ENCODE measurements at regions not wholly inside any gene's neighbourhood (a gene's known extent, or its start where the extent isn't known, plus 50 kb on each side); places are given as distances from the start of the nearest gene placed in this dataset.

DNA sequence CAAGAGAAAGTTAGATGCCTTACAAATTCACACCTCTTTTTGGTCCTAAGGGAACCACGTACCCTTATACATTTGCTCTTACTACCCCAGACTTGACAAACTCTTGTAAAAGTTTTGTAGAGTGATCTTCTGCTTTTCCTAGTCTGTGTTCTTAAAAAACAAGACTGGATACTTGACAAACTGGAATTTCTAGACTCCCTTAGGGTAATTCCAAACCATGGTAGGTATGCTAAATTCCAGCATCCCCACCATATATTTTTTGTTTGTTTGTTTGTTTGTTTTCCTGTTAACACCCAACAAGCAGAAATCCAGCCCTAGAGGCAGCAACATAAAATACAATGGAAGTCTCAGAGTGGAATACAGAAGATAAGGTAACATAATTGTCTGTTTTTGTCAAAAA lies 280.7 kb upstream of the NR2F2 start:
- ATAC-seq (no peak), DNase-seq (no peak)
- intact Hi-C loops (cut with DNase I) = no loop called here
- peaks cover 22% of the 10 kb centered on the region for H3K4me1 ChIP-seq
- H3K9me3 ChIP-seq = no peaks in the 10 kb centered on the region
- no peaks in the 10 kb centered on the region for H3K36me3 ChIP-seq (replicated peaks in 1 of 2; ENCODE audit: insufficient read depth in 1 of 2, low read depth in 2 of 2)
- H3K27ac ChIP-seq = no peak overlapping the region
- WGBS, 2 donors = 71 to 86% methylated on average over 1 of the region's 1 CpG
- no peaks in the 10 kb centered on the region for H3K27me3 ChIP-seq
- no peak overlapping the region for H3K4me3 ChIP-seq
- TF ChIP-seq, protein P1, sequence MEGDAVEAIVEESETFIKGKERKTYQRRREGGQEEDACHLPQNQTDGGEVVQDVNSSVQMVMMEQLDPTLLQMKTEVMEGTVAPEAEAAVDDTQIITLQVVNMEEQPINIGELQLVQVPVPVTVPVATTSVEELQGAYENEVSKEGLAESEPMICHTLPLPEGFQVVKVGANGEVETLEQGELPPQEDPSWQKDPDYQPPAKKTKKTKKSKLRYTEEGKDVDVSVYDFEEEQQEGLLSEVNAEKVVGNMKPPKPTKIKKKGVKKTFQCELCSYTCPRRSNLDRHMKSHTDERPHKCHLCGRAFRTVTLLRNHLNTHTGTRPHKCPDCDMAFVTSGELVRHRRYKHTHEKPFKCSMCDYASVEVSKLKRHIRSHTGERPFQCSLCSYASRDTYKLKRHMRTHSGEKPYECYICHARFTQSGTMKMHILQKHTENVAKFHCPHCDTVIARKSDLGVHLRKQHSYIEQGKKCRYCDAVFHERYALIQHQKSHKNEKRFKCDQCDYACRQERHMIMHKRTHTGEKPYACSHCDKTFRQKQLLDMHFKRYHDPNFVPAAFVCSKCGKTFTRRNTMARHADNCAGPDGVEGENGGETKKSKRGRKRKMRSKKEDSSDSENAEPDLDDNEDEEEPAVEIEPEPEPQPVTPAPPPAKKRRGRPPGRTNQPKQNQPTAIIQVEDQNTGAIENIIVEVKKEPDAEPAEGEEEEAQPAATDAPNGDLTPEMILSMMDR (IDR thresholded peaks at IDR 0.05) = no peak
- no peak for TF ChIP-seq POLR2A (IDR thresholded peaks at IDR 0.05)

DNA sequence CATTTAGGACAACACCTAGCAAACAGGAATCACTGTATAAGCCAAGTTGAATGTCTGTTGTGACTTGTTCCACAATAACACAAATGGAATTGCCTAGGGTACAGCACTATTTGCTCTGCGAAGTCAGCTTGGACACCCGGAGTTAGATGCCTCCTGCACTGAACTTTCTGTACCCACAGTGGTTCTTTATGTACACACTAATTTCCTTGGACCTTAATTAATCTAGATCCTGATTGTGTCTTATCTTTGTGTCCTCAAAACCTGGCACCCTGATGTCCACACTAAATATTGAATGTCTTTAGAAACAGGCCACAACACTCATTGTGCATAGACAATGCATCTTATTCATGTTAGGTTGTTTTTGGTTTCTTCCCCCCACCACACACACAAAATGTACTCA lies 278.9 kb upstream of the NR2F2 start:
- H3K9me3 ChIP-seq = no peaks in the 10 kb centered on the region
- DNase-seq = no peak
- H3K27me3 ChIP-seq = no peaks in the 10 kb centered on the region
- no peak for ATAC-seq
- WGBS, 2 donors = 57 to 58% methylated on average over 2 of the region's 2 CpGs
- H3K4me3 ChIP-seq = no peak overlapping the region
- intact Hi-C loops (cut with DNase I) = no loop called here
- H3K36me3 ChIP-seq (replicated peaks in 1 of 2; ENCODE audit: insufficient read depth in 1 of 2, low read depth in 2 of 2) = no peaks in the 10 kb centered on the region
- TF ChIP-seq, protein P1 (IDR thresholded peaks at IDR 0.05) = no peak
- peaks cover 22% of the 10 kb centered on the region for H3K4me1 ChIP-seq
- no peak overlapping the region for H3K27ac ChIP-seq

GRCh38 chr15:96052154-96052553 lies 278.3 kb upstream of the NR2F2 start:
- Histone ChIP-seq H3K27me3 (no peaks in the 10 kb centered on the region), H3K4me3 (no peak overlapping the region), H3K4me1 (peaks cover 22% of the 10 kb centered on the region), H3K9me3 (no peaks in the 10 kb centered on the region), H3K36me3 (replicated peaks in 1 of 2; ENCODE audit: insufficient read depth in 1 of 2, low read depth in 2 of 2) (no peaks in the 10 kb centered on the region), H3K27ac (no peak overlapping the region)
- DNase-seq = no peak
- intact Hi-C loops (cut with DNase I) = no loop called here
- ATAC-seq = no peak
- WGBS, 2 donors = 57 to 63% methylated on average over 4 of the region's 4 CpGs
- TF ChIP-seq, protein P1 (IDR thresholded peaks at IDR 0.05) = no peak
- no peak for TF ChIP-seq POLR2A (IDR thresholded peaks at IDR 0.05)

GRCh38 chr15:96052572-96053030 lies 277.9 kb upstream of the NR2F2 start:
- WGBS, 2 donors = 28 to 69% methylated on average over 8 to 18 of the region's 18 CpGs
- ATAC-seq (peak; percentile 39), DNase-seq (no peak)
- Histone ChIP-seq H3K27me3 (no peaks in the 10 kb centered on the region), H3K27ac (peak overlapping the region in 3 of 4 donors; percentile 29 to 55 (median 35)), H3K36me3 (replicated peaks in 1 of 2; ENCODE audit: insufficient read depth in 1 of 2, low read depth in 2 of 2) (no peaks in the 10 kb centered on the region), H3K9me3 (no peaks in the 10 kb centered on the region), H3K4me1 (peaks cover 22% of the 10 kb centered on the region), H3K4me3 (peak overlapping the region in 1 of 2 donors; percentile 14)
- TF ChIP-seq, protein P1 (IDR thresholded peaks at IDR 0.05) = no peak
- TF ChIP-seq POLR2A (IDR thresholded peaks at IDR 0.05) = no peak
- intact Hi-C loops (cut with DNase I) = no loop called here

DNA sequence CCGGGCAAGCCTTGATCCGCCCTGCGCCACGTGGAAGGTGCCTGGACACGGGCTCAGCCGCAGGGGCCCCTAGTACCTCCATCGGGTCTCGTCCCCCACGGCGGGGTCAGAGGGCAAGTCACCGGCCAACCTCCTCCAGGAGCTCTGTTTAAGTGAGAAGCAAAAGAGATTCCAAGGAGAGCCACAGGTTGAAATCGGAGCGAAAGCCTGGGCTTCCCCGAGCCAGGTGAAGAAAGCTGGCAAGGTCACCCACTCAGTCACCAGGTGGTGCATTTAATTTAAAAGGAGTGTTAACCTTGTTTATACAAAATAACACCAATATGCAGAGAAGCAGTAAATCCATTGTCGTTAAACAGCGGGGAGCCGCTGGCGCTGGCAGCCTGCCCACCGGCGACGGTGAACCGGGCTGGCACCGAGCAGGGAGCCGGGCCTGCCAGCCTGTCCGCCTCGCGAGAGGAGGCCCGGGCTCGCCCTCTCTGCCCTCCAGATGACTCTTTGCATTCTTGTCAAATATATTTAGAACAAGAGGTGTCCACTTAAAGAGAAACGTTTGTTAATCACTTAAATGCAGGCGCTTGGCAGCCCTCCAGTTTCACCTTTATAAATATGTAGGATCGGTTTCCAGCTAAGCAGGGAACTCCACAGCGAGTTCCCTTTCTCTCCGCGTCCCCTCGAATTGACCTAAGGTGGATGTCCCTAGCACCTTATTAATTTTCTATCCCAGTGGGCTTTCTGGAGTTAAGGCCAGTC lies 277.3 kb upstream of the NR2F2 start:
- intact Hi-C loops (cut with DNase I) = no loop called here
- peak overlapping the region in 3 of 4 donors; percentile 29 to 55 (median 35) for H3K27ac ChIP-seq
- ATAC-seq = peak; percentile 73
- no peak for TF ChIP-seq POLR2A (IDR thresholded peaks at IDR 0.05)
- TF ChIP-seq, protein P1 (IDR thresholded peaks at IDR 0.05) = peak in 1 of 7 experiments; percentile 3
- H3K9me3 ChIP-seq = no peaks in the 10 kb centered on the region
- DNase-seq = peak; percentile 39 to 68 (median 52)
- H3K4me1 ChIP-seq = peaks cover 22% of the 10 kb centered on the region
- WGBS, 2 donors = 2 to 6% methylated on average over 25 to 36 of the region's 36 CpGs
- H3K4me3 ChIP-seq = peak overlapping the region in 1 of 2 donors; percentile 14
- no peaks in the 10 kb centered on the region for H3K27me3 ChIP-seq
- H3K36me3 ChIP-seq (replicated peaks in 1 of 2; ENCODE audit: insufficient read depth in 1 of 2, low read depth in 2 of 2) = no peaks in the 10 kb centered on the region

All from body of pancreas (tissue), 4 donors.